ENCODE measurements at regions not wholly inside any gene's neighbourhood (a gene's known extent, or its start where the extent isn't known, plus 50 kb on each side); places are given as distances from the start of the nearest gene placed in this dataset.
"Not testable (repeated sequence)": the region's sequence is repeated elsewhere in the genome, so short reads cannot be mapped to it uniquely, and the experiment has no call there.

DNA sequence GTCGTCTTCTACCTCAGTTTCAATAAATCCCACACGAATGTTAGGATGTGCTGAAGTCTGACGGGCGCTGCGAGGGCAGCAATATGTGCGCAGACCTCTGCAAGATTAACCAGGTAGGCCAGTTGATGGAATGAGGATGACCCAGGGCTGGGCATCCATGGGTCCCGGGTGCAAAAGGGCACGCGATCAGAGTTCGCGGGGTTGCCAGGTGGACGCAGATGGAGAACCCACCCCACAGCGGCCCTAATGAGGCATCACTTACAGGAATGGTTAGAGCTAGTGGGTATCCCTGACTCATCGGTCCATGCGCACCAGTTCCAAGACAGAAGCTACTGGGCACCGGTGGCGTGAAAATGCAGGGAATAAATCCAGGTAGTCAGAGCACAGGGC, 2116.0 kb downstream of the TP53TG3F start:
- FAIRE-seq, result no peak
- TF ChIP-seq EZH2 (IDR thresholded peaks at IDR 0.05; ENCODE audit: low read length), result no peak
- dilution Hi-C loops (cut with MboI; ENCODE audit: extremely low pct_ligation_motif_present, low sequenced_read_pairs), result no loop called here

DNA sequence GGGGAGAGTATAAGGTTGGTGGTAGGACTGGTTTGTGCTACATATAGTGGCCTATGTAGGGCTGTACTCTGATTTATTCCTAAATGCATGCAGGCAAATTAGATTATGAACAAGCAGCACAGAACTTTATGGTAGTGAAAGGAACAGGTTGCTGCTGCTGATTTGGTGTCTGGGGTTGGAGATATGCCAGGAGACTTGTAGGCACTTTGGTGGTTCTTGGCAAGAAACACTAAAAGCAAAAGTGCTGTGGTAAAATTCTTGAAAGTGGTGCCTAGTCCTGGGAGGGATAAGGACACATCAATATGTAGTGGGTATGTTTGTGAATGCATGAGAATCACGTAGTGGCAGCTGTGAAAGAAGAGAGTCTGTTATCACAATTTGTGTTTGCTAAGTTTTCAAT, 2126.0 kb downstream of the TP53TG3F start:
- H3K9me3 ChIP-seq (ENCODE audit: control insufficient read depth, low read depth, low read length), result no peaks in the 10 kb centered on the region
- no peaks in the 10 kb centered on the region for H4K20me1 ChIP-seq (ENCODE audit: control insufficient read depth, extremely low read depth, insufficient read depth, low read length)
- TF ChIP-seq EZH2 (IDR thresholded peaks at IDR 0.05; ENCODE audit: low read length) (no peak), CTCF (optimal IDR thresholded peaks at IDR 0.05 in 1 of 3, IDR thresholded peaks at IDR 0.05 in 1 of 3, conservative IDR thresholded peaks at IDR 0.05 in 1 of 3; ENCODE audit: extremely low read depth in 1 of 3, insufficient read depth in 2 of 3, low read length in 3 of 3) (no peak)
- no peak overlapping the region for H3K27ac ChIP-seq (ENCODE audit: control insufficient read depth, insufficient read depth, low read length)
- H3K36me3 ChIP-seq (ENCODE audit: control insufficient read depth in 2 of 2, extremely low read depth in 1 of 2, insufficient read depth in 2 of 2, low read length in 2 of 2), result no peaks in the 10 kb centered on the region
- no peak overlapping the region for H2AFZ ChIP-seq (ENCODE audit: control insufficient read depth, low read length)
- H3K9ac ChIP-seq (ENCODE audit: control insufficient read depth, extremely low read depth, insufficient read depth, low read length), result no peak overlapping the region
- DNase-seq (ENCODE audit: low read depth, low spot score), result no peak
- dilution Hi-C loops (cut with MboI; ENCODE audit: extremely low pct_ligation_motif_present, low sequenced_read_pairs), result no loop called here
- no peaks in the 10 kb centered on the region for H3K27me3 ChIP-seq (ENCODE audit: control insufficient read depth, extremely low read depth, insufficient read depth, low read length)
- H3K4me2 ChIP-seq (ENCODE audit: control insufficient read depth, extremely low read depth, insufficient read depth, low read depth, low read length), result no peak overlapping the region
- H3K9me1 ChIP-seq (ENCODE audit: control insufficient read depth, extremely low read depth, insufficient read depth, low read length), result no peaks in the 10 kb centered on the region
- no peaks in the 10 kb centered on the region for H3K79me2 ChIP-seq (ENCODE audit: control insufficient read depth, insufficient read depth, low read length)
- H3K4me1 ChIP-seq (ENCODE audit: control insufficient read depth, extremely low read depth, insufficient read depth, low read length), result no peaks in the 10 kb centered on the region
- no peak overlapping the region for H3K4me3 ChIP-seq (ENCODE audit: control insufficient read depth in 2 of 3, extremely low read depth in 1 of 3, insufficient read depth in 2 of 3, low read depth in 1 of 3, low read length in 3 of 3)
- FAIRE-seq, result no peak

More for the DNA sequence above, 2116.0 kb downstream of the TP53TG3F start:
- H3K9ac ChIP-seq (ENCODE audit: control insufficient read depth, extremely low read depth, insufficient read depth, low read length), result no peak overlapping the region
- no peak overlapping the region for H3K4me3 ChIP-seq (ENCODE audit: control insufficient read depth in 2 of 3, extremely low read depth in 1 of 3, insufficient read depth in 2 of 3, low read depth in 1 of 3, low read length in 3 of 3)
- no peak for DNase-seq (ENCODE audit: low read depth, low spot score)
- no peak overlapping the region for H2AFZ ChIP-seq (ENCODE audit: control insufficient read depth, low read length)
- no peaks in the 10 kb centered on the region for H3K79me2 ChIP-seq (ENCODE audit: control insufficient read depth, insufficient read depth, low read length)
- H3K27me3 ChIP-seq (ENCODE audit: control insufficient read depth, extremely low read depth, insufficient read depth, low read length), result no peaks in the 10 kb centered on the region
- no peaks in the 10 kb centered on the region for H3K9me1 ChIP-seq (ENCODE audit: control insufficient read depth, extremely low read depth, insufficient read depth, low read length)
- no peaks in the 10 kb centered on the region for H4K20me1 ChIP-seq (ENCODE audit: control insufficient read depth, extremely low read depth, insufficient read depth, low read length)
- no peaks in the 10 kb centered on the region for H3K4me1 ChIP-seq (ENCODE audit: control insufficient read depth, extremely low read depth, insufficient read depth, low read length)
- no peak overlapping the region for H3K27ac ChIP-seq (ENCODE audit: control insufficient read depth, insufficient read depth, low read length)
- H3K4me2 ChIP-seq (ENCODE audit: control insufficient read depth, extremely low read depth, insufficient read depth, low read depth, low read length), result no peak overlapping the region
- H3K9me3 ChIP-seq (ENCODE audit: control insufficient read depth, low read depth, low read length), result peaks cover 2% of the 10 kb centered on the region
- no peaks in the 10 kb centered on the region for H3K36me3 ChIP-seq (ENCODE audit: control insufficient read depth in 2 of 2, extremely low read depth in 1 of 2, insufficient read depth in 2 of 2, low read length in 2 of 2)

DNA sequence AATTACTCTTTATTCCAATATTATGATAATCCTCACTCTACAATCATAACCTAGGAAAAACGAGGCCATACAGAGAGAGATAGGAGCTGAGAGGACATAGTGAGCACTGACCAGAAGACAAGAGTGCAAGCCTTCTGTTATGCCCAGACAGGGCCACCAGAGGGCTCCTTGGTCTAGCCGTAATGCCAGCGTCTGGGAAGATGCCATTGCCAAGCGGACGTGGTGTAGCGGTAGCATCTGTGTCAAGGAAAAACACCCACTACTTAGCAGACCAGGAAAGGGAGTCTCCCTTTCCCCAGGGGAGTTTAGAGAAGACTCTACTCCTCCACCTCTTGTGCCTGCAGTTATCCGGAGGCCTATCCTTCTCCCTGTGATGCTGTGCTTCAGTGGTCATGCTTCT, 2131.5 kb downstream of the TP53TG3F start:
- dilution Hi-C loops (cut with MboI; ENCODE audit: extremely low pct_ligation_motif_present, low sequenced_read_pairs); H3K9me3 ChIP-seq (ENCODE audit: control insufficient read depth, low read depth, low read length): not testable (repeated sequence)

More for the DNA sequence above, 2131.5 kb downstream of the TP53TG3F start:
- H3K9me1 ChIP-seq (ENCODE audit: control insufficient read depth, extremely low read depth, insufficient read depth, low read length); H4K20me1 ChIP-seq (ENCODE audit: control insufficient read depth, extremely low read depth, insufficient read depth, low read length); H3K27me3 ChIP-seq (ENCODE audit: control insufficient read depth, extremely low read depth, insufficient read depth, low read length); H2AFZ ChIP-seq (ENCODE audit: control insufficient read depth, low read length); H3K4me1 ChIP-seq (ENCODE audit: control insufficient read depth, extremely low read depth, insufficient read depth, low read length); H3K27ac ChIP-seq (ENCODE audit: control insufficient read depth, insufficient read depth, low read length); H3K79me2 ChIP-seq (ENCODE audit: control insufficient read depth, insufficient read depth, low read length); H3K4me2 ChIP-seq (ENCODE audit: control insufficient read depth, extremely low read depth, insufficient read depth, low read depth, low read length); H3K9ac ChIP-seq (ENCODE audit: control insufficient read depth, extremely low read depth, insufficient read depth, low read length); FAIRE-seq; DNase-seq (ENCODE audit: low read depth, low spot score); H3K36me3 ChIP-seq (ENCODE audit: control insufficient read depth in 2 of 2, extremely low read depth in 1 of 2, insufficient read depth in 2 of 2, low read length in 2 of 2); H3K4me3 ChIP-seq (ENCODE audit: control insufficient read depth in 2 of 3, extremely low read depth in 1 of 3, insufficient read depth in 2 of 3, low read depth in 1 of 3, low read length in 3 of 3): not testable (repeated sequence)
- peak; percentile 56 to 75 (median 62) for TF ChIP-seq CTCF (optimal IDR thresholded peaks at IDR 0.05 in 1 of 3, IDR thresholded peaks at IDR 0.05 in 1 of 3, conservative IDR thresholded peaks at IDR 0.05 in 1 of 3; ENCODE audit: extremely low read depth in 1 of 3, insufficient read depth in 2 of 3, low read length in 3 of 3)

Data from keratinocyte (primary cell).